ENCODE measurements at regions not wholly inside any gene's neighbourhood (a gene's known extent, or its start where the extent isn't known, plus 50 kb on each side); places are given as distances from the start of the nearest gene placed in this dataset.

DNA sequence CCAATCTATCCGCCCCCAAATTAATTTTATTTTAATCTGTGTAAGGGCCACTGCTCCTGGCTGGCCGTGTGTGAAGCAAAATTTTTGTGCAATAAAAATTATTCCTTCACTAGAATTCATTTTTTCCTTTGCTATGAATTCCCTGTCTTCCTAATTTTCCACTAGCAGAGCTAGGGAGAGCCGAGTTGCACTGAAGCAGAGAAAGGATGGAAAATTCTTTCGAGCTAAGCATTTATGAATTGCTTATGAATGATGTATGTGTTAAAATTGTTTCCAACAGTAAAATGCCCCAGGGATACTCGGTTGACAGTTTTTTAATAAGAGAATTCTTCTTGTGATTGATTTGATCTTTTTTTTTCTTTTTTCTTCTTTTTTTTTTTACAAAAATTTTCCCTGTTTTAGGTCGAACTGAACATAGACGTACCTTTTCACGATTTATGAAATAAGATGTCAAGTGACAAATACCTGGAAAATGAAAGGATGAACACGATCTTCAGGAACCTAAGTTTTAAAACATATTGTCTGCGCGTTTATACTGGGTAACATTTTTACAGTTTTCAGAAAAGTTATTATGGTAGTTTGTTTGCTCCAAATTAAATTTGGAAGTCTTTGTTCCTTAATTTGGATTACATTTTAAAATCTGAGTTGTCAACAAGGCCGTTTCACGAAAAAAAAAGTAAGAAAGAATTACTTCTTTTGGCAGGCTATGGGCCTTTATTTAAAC lies 288.8 kb upstream of the NFE2L3 start:
- TF ChIP-seq, protein P1, sequence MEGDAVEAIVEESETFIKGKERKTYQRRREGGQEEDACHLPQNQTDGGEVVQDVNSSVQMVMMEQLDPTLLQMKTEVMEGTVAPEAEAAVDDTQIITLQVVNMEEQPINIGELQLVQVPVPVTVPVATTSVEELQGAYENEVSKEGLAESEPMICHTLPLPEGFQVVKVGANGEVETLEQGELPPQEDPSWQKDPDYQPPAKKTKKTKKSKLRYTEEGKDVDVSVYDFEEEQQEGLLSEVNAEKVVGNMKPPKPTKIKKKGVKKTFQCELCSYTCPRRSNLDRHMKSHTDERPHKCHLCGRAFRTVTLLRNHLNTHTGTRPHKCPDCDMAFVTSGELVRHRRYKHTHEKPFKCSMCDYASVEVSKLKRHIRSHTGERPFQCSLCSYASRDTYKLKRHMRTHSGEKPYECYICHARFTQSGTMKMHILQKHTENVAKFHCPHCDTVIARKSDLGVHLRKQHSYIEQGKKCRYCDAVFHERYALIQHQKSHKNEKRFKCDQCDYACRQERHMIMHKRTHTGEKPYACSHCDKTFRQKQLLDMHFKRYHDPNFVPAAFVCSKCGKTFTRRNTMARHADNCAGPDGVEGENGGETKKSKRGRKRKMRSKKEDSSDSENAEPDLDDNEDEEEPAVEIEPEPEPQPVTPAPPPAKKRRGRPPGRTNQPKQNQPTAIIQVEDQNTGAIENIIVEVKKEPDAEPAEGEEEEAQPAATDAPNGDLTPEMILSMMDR (IDR thresholded peaks at IDR 0.05; ENCODE audit: low read depth, low read length), result no peak
- TF ChIP-seq EZH2phosphoT487 (IDR thresholded peaks at IDR 0.05; ENCODE audit: low read depth), result no peak

All from OCI-LY3 (cell line).